Uterus (tissue), 2 donors: ENCODE measurements at regions not wholly inside any gene's neighbourhood (a gene's known extent, or its start where the extent isn't known, plus 50 kb on each side); places are given as distances from the start of the nearest gene placed in this dataset.

ENCODE experiments used
- CTCF ChIP-seq, 4 experiments: fragments of 200-600 bp in 2 of 4; fragments of 450-650 bp in 2 of 4; sonication (generic) in 2 of 4; IDR thresholded peaks; one replicate each; pipeline ENCODE4 v1.5.1; 2016 to 2019; ENCODE audit warnings: antibody characterized with exemption in 4 of 4, mild to moderate bottlenecking in 2 of 4, moderate library complexity in 1 of 4
- POLR2A ChIP-seq, 2 donors: fragments of 450-650 bp; IDR thresholded peaks; one replicate each; pipeline ENCODE4 v1.6.1; 2016; ENCODE audit warnings: antibody characterized with exemption in 2 of 2, mild to moderate bottlenecking in 1 of 2, moderate library complexity in 1 of 2

- TF ChIP-seq CTCF (IDR thresholded peaks at IDR 0.05) (no peak), POLR2A (IDR thresholded peaks at IDR 0.05) (no peak)
Measured at GRCh38 chr2:19709553-19709952, 192.2 kb downstream of the TTC32 start.
